Non-pigmented ciliary epithelial cell (primary cell): ENCODE measurements at regions not wholly inside any gene's neighbourhood (a gene's known extent, or its start where the extent isn't known, plus 50 kb on each side); places are given as distances from the start of the nearest gene placed in this dataset.

Experiments used
- DNase-seq: peaks from one replicate; pipeline ENCODE4 v3.0.0-alpha.2; 2010; ENCODE audit warnings: low read depth

DNA sequence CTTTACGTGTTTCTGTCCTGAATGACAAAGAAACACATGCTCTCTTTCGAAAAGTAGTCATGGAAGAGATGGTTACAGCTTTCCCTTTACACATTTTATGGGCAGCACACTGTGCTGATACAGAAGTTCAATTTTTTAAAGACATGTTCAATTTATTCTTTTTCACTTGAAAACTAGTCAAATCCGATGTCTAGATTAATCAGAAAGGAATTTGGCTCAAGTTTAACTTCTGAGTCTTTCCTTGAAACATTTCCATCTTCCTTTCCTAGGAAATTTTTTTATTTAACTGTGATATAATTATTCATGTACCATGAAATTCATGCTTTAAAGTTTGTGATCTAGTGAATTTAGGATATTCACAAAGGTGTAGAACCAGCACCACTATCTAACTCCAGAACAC lies 360.1 kb downstream of the TNS3 start:
- DNase-seq = no peak

DNA sequence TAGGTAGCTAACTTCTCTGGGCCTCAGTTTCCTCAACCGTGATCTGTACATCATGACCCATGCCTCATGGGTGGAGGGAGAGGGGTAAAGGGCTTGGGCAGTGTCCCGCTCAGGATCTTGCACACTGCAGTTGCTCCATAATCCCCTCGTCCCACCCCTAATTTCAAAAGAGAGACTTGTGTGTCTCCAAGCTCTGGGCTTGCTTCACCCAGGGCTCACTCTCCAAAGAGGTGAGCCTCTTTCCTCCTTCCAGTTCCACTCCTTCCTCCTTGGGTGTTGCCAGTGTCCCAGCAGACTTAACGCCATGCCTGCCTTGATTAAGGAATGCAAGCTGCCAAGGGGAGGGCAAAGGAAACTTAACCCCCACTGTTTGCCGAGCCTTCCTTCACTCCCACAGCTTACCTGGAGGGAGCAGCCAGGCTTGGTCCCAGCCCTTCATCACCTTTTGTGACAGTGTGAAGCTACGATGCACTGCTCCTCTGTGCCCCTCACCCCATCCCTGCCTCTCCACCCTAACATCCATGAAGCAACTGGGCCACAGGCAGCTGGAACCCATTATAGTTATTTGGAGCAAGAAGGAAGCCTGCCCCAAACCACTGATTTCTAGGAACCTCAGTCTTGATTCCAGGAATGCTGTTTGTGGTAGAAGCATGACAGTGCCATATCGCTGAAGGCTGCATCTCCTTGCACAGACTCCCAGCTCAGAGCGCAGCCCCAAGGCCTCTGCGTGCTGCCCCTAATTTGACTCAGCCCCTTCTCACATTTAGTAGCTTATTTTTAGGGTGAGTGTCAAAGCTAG lies 363.3 kb downstream of the TNS3 start:
- no peak for DNase-seq

GRCh38 chr7:47217570-47218360 lies 364.1 kb downstream of the TNS3 start:
- DNase-seq = no peak

- DNase-seq = no peak
These were observed 364.8 kb downstream of the TNS3 start for GRCh38 chr7:47217086-47217485.

GRCh38 chr7:47216439-47216838 lies 365.5 kb downstream of the TNS3 start:
- no peak for DNase-seq

- no peak for DNase-seq
These were observed 366.3 kb downstream of the TNS3 start for GRCh38 chr7:47215640-47216039.

DNA sequence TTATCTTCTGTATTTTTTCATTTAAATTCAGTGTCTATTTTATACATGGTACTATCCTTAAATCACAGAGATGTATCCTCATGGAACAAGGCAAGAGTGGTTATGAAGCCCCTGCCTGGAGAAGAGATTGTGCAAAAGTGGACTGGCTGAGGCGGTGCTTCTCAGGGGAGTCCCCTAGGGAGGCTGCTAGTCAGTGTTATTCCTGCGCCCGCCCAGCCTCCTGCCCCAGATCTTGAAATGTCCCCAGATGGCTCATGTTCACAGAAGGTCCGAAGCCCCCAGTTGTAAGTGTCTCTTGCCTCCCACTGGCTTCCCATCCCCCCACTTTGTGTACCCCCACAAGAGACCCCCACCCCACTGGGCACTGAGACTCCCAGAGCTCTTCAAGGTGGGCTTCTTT lies 366.9 kb downstream of the TNS3 start:
- DNase-seq = no peak

- DNase-seq = no peak
These were observed 368.6 kb downstream of the TNS3 start for GRCh38 chr7:47213276-47213675.

DNA sequence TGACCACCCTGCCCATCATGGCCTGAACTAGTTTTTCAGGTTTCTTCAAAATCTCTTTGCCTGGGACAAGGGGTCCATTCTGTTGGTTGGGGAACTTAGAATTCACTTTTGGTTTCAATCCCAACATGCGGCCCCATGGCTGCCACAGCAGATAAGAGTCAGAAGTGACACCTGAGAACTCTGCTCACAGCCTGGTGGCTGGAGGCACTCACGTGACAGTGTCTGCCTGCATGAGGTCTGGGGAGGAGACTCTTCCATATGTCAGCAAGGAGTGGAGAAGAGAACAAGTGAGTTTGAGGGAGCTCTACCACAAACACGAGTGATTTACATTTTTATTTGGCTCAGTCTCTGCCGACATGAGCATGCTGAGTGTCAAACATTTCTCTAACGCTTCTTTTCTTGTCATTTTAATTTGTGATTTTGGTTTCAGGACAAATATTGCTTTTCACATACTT lies 370.4 kb downstream of the TNS3 start:
- DNase-seq = no peak

GRCh38 chr7:47210281-47210854 lies 371.5 kb downstream of the TNS3 start:
- DNase-seq = no peak

DNA sequence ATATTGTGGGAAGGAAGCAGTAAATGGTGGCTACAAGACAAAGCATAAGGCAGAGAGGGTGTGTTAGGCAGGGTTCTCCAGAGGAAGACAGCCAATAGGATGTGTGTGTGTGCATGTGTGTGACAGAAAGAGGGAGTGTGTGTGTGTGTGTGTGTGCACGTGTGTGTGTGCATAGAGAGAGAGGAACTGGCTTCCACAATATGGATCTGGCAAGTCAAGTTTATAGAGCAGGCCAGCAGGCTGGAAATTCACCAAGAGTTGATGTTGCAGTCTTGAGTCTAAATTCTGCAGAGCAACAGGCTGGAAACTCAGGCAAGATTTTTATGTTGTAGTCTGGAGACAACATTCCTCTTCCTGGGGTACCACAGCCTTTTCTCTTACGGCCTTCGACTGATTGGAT lies 374.0 kb downstream of the TNS3 start:
- DNase-seq = no peak

- DNase-seq = no peak
These were observed 377.2 kb downstream of the TNS3 start for GRCh38 chr7:47204709-47205108.

GRCh38 chr7:47202146-47202783 lies 379.6 kb downstream of the TNS3 start:
- no peak for DNase-seq

GRCh38 chr7:47198159-47198558 lies 383.8 kb downstream of the TNS3 start:
- DNase-seq = no peak

DNA sequence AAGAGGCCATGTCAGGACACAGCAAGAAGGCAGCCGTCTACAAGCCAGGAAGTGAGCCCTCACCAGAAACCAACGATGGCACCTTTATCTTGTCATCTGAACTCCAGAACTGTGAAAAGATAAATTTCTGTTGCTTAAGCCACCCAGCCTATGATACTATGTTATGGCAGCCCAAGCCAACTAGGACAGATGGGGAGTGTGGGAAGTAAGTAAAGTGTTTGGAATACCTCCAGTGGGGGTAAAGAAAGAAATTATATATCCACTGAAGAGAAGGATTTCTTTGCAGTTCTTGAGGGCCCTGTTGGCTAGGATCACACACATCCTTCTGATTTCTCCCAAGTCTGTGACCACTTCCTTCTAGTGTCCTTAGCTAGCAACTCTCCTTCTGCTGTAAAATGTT lies 384.4 kb downstream of the TNS3 start:
- no peak for DNase-seq

GRCh38 chr7:47196737-47197136 lies 385.2 kb downstream of the TNS3 start:
- DNase-seq = no peak

DNA sequence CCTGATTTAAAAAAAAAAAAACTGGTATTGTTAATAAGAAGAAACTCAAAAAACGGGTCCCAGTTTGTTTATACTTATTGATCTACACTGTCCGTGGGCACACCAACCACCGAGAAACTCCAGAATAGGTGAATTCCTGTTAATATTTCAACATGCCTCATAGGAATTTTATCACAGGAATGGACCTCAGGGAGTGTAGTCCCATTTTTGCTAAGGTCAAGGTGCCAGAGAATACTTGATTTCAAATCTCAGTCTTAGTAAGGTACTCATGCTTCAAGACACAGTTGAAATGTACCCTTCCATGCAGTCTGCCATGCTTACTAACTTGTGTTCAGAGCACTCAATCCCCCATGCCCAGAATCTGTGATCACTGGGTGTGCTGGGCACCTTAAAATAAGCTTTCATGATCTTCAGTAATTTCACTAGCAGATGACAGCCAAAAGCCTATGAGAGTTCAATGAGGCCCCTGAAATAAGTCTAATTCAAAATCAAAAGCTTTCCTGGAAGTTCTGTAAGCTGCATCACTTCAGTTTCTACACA lies 385.7 kb downstream of the TNS3 start:
- no peak for DNase-seq

GRCh38 chr7:47195641-47196040 lies 386.3 kb downstream of the TNS3 start:
- no peak for DNase-seq

DNA sequence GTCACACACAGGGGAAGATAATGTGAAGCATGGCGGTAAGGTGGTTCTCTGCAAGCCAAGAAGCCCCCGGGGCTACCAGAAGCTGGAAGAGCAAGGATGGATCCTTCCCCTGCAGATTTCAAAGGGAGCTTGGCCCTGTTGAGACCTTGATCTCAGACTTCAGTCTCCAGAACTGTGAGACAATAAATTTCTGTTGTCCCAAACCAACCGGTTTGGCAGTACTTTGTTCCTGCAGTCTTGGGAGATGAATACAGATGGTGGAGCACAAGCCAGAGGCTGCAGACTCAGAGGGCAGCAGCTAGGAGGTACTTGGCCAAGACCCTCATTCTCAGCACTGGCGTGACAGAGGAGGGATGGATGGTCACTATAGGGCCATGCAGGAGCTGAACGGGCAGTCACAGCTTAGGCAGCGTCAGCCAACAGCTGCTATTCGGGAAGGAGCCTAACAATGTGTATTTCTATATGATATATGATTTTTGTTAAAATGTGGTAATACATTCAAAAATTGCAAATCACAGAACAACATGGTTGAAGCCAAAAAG lies 387.3 kb downstream of the TNS3 start:
- no peak for DNase-seq

- DNase-seq = no peak
These were observed 388.9 kb downstream of the TNS3 start for GRCh38 chr7:47192978-47193377.

GRCh38 chr7:47191876-47192291 lies 390.0 kb downstream of the TNS3 start:
- DNase-seq = no peak

GRCh38 chr7:47191316-47191715 lies 390.6 kb downstream of the TNS3 start:
- no peak for DNase-seq
